Activated CD4-positive, alpha-beta T cell treated with anti-CD3 and anti-CD28 coated beads, Interleukin-2, amount 50 U/mL, for 24 hours (primary cell): ENCODE measurements at regions not wholly inside any gene's neighbourhood (a gene's known extent, or its start where the extent isn't known, plus 50 kb on each side); places are given as distances from the start of the nearest gene placed in this dataset.

Source experiments
- DNase-seq, 2 donors: peaks; one replicate each; pipeline ENCODE4 v3.0.0-alpha.2; 2020; ENCODE audit warnings: low read depth in 1 of 2, low spot score in 1 of 2

GRCh38 chr6:156017838-156018237 lies 562.2 kb upstream of the NOX3 start:
- DNase-seq: no peak

GRCh38 chr6:156016186-156016976 lies 560.7 kb upstream of the NOX3 start:
- DNase-seq: no peak

- no peak for DNase-seq
Measured at GRCh38 chr6:156013155-156013554, 557.5 kb upstream of the NOX3 start.

GRCh38 chr6:156009656-156010055 lies 554.0 kb upstream of the NOX3 start:
- DNase-seq: no peak

- no peak for DNase-seq
Measured at GRCh38 chr6:156004796-156005195, 549.2 kb upstream of the NOX3 start.

DNA sequence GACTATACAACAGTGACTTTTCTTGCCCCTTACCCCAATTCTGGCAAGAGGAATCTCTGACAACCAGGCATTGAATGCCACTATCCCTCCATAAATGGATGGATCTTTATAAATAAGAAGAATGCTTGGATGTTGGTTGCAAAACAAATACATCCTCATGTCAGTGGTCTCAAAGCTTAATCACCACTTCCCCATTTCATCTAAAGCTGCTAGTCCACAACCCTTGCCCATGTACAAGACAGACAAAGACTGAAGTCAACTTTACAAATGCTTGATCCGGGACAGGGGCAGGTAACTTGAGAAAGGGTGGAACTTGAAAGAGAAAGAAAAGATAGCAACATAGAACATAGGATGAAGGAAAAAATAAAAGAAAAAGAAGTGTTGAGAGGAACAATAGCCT lies 540.5 kb upstream of the NOX3 start:
- no peak for DNase-seq

GRCh38 chr6:155995281-155995680 lies 539.6 kb upstream of the NOX3 start:
- no peak for DNase-seq

DNA sequence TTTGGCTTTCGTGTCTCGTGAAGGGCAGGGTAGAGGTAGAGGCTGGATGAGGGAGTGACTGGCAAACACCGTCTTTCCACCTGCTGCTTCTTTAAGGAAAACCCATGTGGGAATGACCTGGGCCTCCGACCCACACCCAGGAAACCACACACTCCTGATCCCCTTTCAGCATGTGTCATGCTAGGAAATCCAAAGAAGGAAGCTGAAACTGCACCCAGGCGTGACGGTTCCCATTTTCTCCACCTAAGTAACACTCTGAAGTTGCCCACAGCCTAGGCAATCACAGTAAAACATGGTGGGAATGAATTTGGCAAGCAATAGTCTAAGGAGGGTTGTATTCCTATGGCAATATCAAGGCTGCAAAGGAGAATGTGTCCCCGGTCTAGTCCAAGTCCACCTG lies 538.4 kb upstream of the NOX3 start:
- no peak for DNase-seq

DNA sequence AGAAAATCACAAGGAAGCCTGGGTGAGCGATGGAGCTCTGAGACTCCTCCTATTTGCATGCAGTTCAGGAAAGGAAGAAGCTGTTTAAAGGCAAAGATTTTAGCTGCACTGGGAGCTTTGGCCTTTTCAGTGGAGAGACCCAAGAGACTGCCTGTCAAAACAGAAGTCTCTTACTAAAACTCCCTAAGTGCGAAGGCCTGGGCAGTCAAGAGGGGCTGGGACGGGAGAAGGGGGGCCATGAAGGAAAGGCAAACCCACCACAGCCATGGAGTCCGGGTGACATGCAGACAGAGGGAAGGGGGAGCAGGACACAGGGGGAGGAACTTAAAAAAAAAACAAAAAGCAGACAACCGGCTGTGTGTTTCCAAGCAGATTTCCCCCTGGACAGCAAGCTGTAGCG lies 537.6 kb upstream of the NOX3 start:
- no peak for DNase-seq

- DNase-seq: no peak
Measured at GRCh38 chr6:155985660-155986138, 530.1 kb upstream of the NOX3 start.

- no peak for DNase-seq
Measured at GRCh38 chr6:155980768-155981079, 525.1 kb upstream of the NOX3 start.

- DNase-seq: no peak
Measured at GRCh38 chr6:155980014-155980767, 524.6 kb upstream of the NOX3 start.

GRCh38 chr6:155975506-155975905 lies 519.9 kb upstream of the NOX3 start:
- no peak for DNase-seq

- no peak for DNase-seq
Measured at GRCh38 chr6:155974811-155975323, 519.2 kb upstream of the NOX3 start.

DNA sequence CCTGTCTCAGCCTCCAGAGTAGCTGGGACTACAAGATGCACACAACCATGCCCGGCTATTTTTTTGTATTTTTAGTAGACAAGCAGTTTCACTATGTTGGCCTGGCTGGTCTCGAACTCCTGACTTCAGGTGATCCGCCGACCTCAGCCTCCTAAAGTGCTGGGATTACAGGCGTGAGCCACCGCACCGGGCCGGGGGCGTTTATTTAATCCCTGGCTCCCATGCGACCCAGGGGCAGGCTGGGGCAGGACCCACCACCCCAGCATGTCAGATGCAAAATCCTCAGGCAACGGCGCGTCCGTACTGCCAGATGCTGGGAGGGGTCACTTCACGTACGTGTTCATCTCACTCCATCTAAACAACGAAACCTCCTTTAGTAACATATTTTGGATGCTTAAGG lies 518.7 kb upstream of the NOX3 start:
- DNase-seq: no peak

DNA sequence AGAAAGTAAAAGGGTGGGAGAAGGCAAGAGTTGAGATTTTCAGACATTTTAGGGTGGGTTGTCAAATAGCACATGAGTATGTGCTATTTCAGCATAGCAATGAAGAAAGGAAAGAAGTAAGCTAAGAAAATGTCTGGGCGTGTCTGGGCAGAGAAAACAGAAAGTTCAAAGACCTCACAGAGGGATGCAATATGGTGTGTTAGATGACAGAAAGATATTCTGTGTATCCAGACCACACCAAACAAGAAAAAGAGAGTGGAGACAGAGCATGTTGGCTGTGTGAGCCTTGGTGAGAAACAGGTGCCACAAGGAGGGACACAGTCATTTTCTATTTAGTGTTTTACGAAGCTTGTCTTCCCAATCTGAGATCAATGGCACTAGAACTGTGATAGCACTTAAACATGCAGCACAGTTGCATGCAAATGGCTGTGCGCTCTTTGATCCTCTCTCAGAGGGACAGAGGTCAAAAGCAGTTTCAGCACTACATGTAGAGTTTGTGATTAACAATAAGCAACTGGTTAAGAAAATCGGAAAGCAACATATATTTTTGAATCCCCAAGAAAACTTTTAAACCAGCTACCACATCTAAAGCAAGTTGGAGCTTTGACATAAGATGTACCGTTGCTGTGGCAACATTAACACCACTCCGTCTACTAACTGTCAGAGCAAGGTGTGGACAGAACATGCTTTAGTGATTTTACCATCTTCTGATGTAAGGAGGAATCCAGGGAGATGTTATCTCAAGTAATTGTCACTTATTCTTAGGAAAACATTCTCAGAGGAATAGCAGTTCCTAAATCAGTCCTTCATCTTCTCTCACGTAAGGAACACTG lies 515.5 kb upstream of the NOX3 start:
- no peak for DNase-seq

DNA sequence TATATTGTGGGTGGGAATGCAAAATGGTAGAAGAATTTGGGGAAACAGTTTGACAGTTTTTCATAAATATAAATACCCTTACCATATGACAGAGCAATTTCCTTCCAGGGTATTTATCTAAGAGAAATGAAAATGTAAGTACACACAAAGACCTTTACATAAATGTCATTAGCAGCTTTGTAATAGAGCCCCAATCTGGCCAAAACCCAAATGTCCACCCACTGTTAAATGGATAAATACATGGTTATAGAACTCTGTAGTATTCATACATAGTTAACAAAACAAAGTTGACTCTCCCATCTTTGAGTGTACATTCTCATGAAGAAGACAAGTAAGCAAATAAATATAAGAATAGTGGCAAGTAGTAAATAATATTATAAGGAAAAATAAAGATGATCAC lies 514.8 kb upstream of the NOX3 start:
- no peak for DNase-seq

GRCh38 chr6:155968921-155969320 lies 513.3 kb upstream of the NOX3 start:
- DNase-seq: no peak

GRCh38 chr6:155967322-155967721 lies 511.7 kb upstream of the NOX3 start:
- DNase-seq: no peak

DNA sequence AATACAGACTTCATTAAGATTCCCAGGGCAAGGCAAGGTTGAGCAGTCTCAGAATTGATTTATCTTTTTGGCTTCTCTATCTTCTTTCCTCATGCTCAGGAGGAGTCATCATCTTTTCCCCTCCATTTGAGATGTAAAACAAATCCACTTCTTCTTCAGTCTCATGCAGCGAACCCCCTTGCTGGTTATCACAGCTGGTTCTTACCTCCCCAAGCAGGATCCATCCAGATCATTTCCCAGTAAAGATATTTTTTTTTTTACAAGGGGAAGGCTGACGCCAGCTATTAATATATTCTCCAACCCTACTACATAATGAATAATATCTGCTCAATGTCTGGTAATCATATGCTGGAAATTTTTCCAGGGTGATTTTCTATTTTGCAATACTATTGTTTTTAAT lies 508.9 kb upstream of the NOX3 start:
- no peak for DNase-seq

- no peak for DNase-seq
Measured at GRCh38 chr6:155962276-155962675, 506.6 kb upstream of the NOX3 start.
